GM23338 (cell line): ENCODE measurements at regions not wholly inside any gene's neighbourhood (a gene's known extent, or its start where the extent isn't known, plus 50 kb on each side); places are given as distances from the start of the nearest gene placed in this dataset.

Experiments
- ATAC-seq: fragments of 200-7000 bp; cut with Tn5 transposase; 3 replicates; pipeline ENCODE4 v1.9.1; 2020
- DNase-seq: peaks from one replicate; pipeline ENCODE4 v3.0.0-alpha.2; 2015; ENCODE audit warnings: low spot score
- H2AFZ ChIP-seq: fragments of 200-600 bp; sonication (generic); 2 replicates; pipeline ENCODE4 v1.8.0; 2016; ENCODE audit warnings: antibody characterized with exemption, mild to moderate bottlenecking, moderate library complexity
- H3F3A ChIP-seq: fragments of 200-600 bp; sonication (generic); replicated peaks from 2 replicates; pipeline ENCODE4 v1.8.0; 2017; ENCODE audit warnings: antibody characterized with exemption, mixed run types, low read depth
- H3K27ac ChIP-seq: fragments of 200-600 bp; sonication (generic); 2 replicates; pipeline ENCODE4 v1.6.1; 2016; ENCODE audit warnings: low read depth
- H3K27me3 ChIP-seq: fragments of 200-600 bp; sonication (generic); 2 replicates; pipeline ENCODE4 v1.8.0; 2016; ENCODE audit warnings: mild to moderate bottlenecking, mixed run types, moderate library complexity; ENCODE audit not compliant: insufficient read depth
- H3K36me3 ChIP-seq: fragments of 200-600 bp; sonication (generic); 2 replicates; pipeline ENCODE4 v1.8.0; 2016; ENCODE audit warnings: mild to moderate bottlenecking; ENCODE audit not compliant: insufficient read depth
- H3K4me1 ChIP-seq: fragments of 200-600 bp; sonication (generic); 2 replicates; pipeline ENCODE4 v1.8.0; 2016; ENCODE audit warnings: mild to moderate bottlenecking, moderate library complexity; ENCODE audit not compliant: insufficient read depth
- H3K4me2 ChIP-seq: fragments of 200-600 bp; sonication (generic); 2 replicates; pipeline ENCODE4 v1.7.1; 2017; ENCODE audit warnings: mixed run types
- H3K4me3 ChIP-seq: fragments of 200-600 bp; sonication (generic); 2 replicates; pipeline ENCODE4 v1.6.1; 2016; ENCODE audit warnings: mixed run types
- H3K79me2 ChIP-seq: fragments of 200-600 bp; sonication (generic); replicated peaks from 2 replicates; pipeline ENCODE4 v1.8.0; 2017; ENCODE audit warnings: mild to moderate bottlenecking; ENCODE audit not compliant: insufficient read depth
- H3K9me2 ChIP-seq: fragments of 200-600 bp; sonication (generic); 2 replicates; pipeline ENCODE4 v1.8.0; 2017; ENCODE audit not compliant: insufficient read depth
- H4K20me1 ChIP-seq: fragments of 200-600 bp; sonication (generic); replicated peaks from 2 replicates; pipeline ENCODE4 v1.8.0; 2017; ENCODE audit warnings: mild to moderate bottlenecking; ENCODE audit not compliant: insufficient read depth
- H3K27ac Mint-ChIP-seq: 2 replicates; pipeline ENCODE4 v1.8.0; 2020; ENCODE audit warnings: inconsistent platforms, mild to moderate bottlenecking, moderate library complexity, mixed read lengths
- H3K27me3 Mint-ChIP-seq: 3 replicates; pipeline ENCODE4 v1.8.0; 2022; ENCODE audit warnings: low read depth, mild to moderate bottlenecking, moderate library complexity, mixed read lengths, inconsistent platforms; ENCODE audit not compliant: insufficient read depth, poor library complexity
- H3K36me3 Mint-ChIP-seq: 3 replicates; pipeline ENCODE4 v1.8.0; 2021; ENCODE audit warnings: low read depth, mild to moderate bottlenecking, inconsistent platforms, moderate library complexity, mixed read lengths
- H3K4me1 Mint-ChIP-seq: 3 replicates; pipeline ENCODE4 v1.8.0; 2020; ENCODE audit warnings: mild to moderate bottlenecking, inconsistent platforms, mixed read lengths
- H3K4me3 Mint-ChIP-seq: 3 replicates; pipeline ENCODE4 v1.8.0; 2021; ENCODE audit warnings: moderate library complexity, mild to moderate bottlenecking, inconsistent platforms, mixed read lengths
- H3K9me3 Mint-ChIP-seq: 3 replicates; pipeline ENCODE4 v1.8.0; 2020; ENCODE audit warnings: moderate library complexity, mild to moderate bottlenecking, inconsistent platforms, mixed read lengths
- CREB1 ChIP-seq: fragments of 250-450 bp; sonication (Bioruptor Pico); IDR thresholded peaks from 2 replicates; pipeline ENCODE4 v1.5.0; 2020; ENCODE audit warnings: low read depth, mild to moderate bottlenecking, moderate library complexity
- EZH2 ChIP-seq: fragments of 200-600 bp; sonication (generic); IDR thresholded peaks from one replicate; pipeline ENCODE4 v1.8.0; 2017; ENCODE audit warnings: antibody characterized with exemption, mild to moderate bottlenecking, low read depth; ENCODE audit not compliant: unreplicated experiment
- EZH2phosphoT487 ChIP-seq: fragments of 200-600 bp; sonication (generic); IDR thresholded peaks from one replicate; pipeline ENCODE4 v1.8.1; 2018; ENCODE audit warnings: antibody characterized with exemption; ENCODE audit not compliant: unreplicated experiment
- JUNB ChIP-seq: IDR thresholded peaks from one replicate; pipeline ENCODE4 v1.6.1; 2016; ENCODE audit warnings: antibody characterized with exemption; ENCODE audit not compliant: unreplicated experiment
- NANOG ChIP-seq: IDR thresholded peaks from 2 replicates; pipeline ENCODE4 v1.6.1; 2016; ENCODE audit warnings: antibody characterized with exemption, borderline replicate concordance
- POLR2AphosphoS5 ChIP-seq: IDR thresholded peaks from 2 replicates; pipeline ENCODE4 v1.6.1; 2016; ENCODE audit warnings: antibody characterized with exemption, low read depth
- STAT1 ChIP-seq: IDR thresholded peaks from one replicate; pipeline ENCODE4 v1.6.1; 2016; ENCODE audit warnings: antibody characterized with exemption; ENCODE audit not compliant: unreplicated experiment
- ZNF114 ChIP-seq: fragments of 250-450 bp; sonication (Bioruptor Pico); IDR thresholded peaks from 2 replicates; pipeline ENCODE4 v1.5.0; 2020; ENCODE audit warnings: mild to moderate bottlenecking, moderate library complexity
- ZNF331 ChIP-seq: fragments of 250-450 bp; sonication (Bioruptor Pico); IDR thresholded peaks from 2 replicates; pipeline ENCODE4 v1.5.0; 2020; ENCODE audit warnings: low read depth, mild to moderate bottlenecking, moderate library complexity
- TF ChIP-seq, protein P1 (sequence below), 2 experiments: fragments of 200-600 bp in 1 of 2; sonication (generic) in 1 of 2; conservative IDR thresholded peaks; 2 replicates each; pipeline versions ENCODE4 v1.5.1 to v1.6.1; 2016 to 2017; ENCODE audit warnings: antibody characterized with exemption in 2 of 2, low read depth in 2 of 2, mild to moderate bottlenecking in 2 of 2, moderate library complexity in 1 of 2
- TF ChIP-seq, protein P2 (sequence below): IDR thresholded peaks from 2 replicates; pipeline ENCODE4 v1.6.1; 2016; ENCODE audit warnings: antibody characterized with exemption
- TF ChIP-seq, protein P3 (sequence below): fragments of 250-450 bp; sonication (Bioruptor Pico); IDR thresholded peaks from 2 replicates; pipeline ENCODE4 v1.5.0; 2020; ENCODE audit warnings: mild to moderate bottlenecking, moderate library complexity
- TF ChIP-seq, protein P4 (sequence below): IDR thresholded peaks from one replicate; pipeline ENCODE4 v1.6.1; 2018; ENCODE audit warnings: antibody characterized with exemption; ENCODE audit not compliant: unreplicated experiment

DNA sequence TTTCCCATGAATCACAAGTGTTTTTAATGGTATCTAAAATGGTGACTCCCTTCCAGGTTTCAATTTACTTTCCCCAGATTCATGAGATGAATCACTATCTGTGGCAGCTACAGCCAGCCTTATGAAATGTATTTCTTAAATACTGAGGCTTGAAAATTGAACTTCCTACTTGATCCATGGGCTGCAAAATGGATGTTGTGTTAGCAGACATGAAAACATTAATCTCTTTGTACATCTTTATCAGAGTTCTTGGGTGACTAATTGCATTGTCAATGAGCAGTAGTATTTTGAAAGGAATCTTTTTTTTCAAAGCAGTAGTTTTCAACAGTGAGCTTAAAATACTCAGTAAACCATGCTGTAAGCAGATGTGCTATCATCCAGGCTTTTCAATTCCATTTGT, 250.8 kb downstream of the SLC6A15 start:
- no peaks in the 10 kb centered on the region for H3K27me3 ChIP-seq
- ATAC-seq (no peak), DNase-seq (no peak)
- no peaks in the 10 kb centered on the region for H3K36me3 ChIP-seq
- Mint-ChIP-seq H3K36me3 (no peaks in the 10 kb centered on the region), H3K27me3 (no peaks in the 10 kb centered on the region), H3K9me3 (no peaks in the 10 kb centered on the region), H3K4me3 (no peak overlapping the region), H3K27ac (no peak overlapping the region), H3K4me1 (peaks cover 11% of the 10 kb centered on the region; the same call in 2 of the 3 replicates)
- H3K4me2 ChIP-seq, result no peak overlapping the region
- no peak overlapping the region for H3K27ac ChIP-seq
- H3K9me2 ChIP-seq, result no peaks in the 10 kb centered on the region
- no peak overlapping the region for H3K4me3 ChIP-seq
- no peaks in the 10 kb centered on the region for H3F3A ChIP-seq
- peaks cover 4% of the 10 kb centered on the region; the same call in 1 of the 2 replicates for H3K4me1 ChIP-seq
- TF ChIP-seq, protein P1, sequence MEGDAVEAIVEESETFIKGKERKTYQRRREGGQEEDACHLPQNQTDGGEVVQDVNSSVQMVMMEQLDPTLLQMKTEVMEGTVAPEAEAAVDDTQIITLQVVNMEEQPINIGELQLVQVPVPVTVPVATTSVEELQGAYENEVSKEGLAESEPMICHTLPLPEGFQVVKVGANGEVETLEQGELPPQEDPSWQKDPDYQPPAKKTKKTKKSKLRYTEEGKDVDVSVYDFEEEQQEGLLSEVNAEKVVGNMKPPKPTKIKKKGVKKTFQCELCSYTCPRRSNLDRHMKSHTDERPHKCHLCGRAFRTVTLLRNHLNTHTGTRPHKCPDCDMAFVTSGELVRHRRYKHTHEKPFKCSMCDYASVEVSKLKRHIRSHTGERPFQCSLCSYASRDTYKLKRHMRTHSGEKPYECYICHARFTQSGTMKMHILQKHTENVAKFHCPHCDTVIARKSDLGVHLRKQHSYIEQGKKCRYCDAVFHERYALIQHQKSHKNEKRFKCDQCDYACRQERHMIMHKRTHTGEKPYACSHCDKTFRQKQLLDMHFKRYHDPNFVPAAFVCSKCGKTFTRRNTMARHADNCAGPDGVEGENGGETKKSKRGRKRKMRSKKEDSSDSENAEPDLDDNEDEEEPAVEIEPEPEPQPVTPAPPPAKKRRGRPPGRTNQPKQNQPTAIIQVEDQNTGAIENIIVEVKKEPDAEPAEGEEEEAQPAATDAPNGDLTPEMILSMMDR (conservative IDR thresholded peaks at IDR 0.05; ENCODE audit: low read depth in 2 of 2), result no peak
- TF ChIP-seq EZH2 (no peak), POLR2AphosphoS5 (no peak), CREB1 (CRISPR knock-in tag) (no peak), EZH2phosphoT487 (no peak), ZNF331 (CRISPR knock-in tag) (no peak), STAT1 (no peak), NANOG (no peak), JUNB (no peak), ZNF114 (CRISPR knock-in tag) (no peak)
- TF ChIP-seq, protein P2, sequence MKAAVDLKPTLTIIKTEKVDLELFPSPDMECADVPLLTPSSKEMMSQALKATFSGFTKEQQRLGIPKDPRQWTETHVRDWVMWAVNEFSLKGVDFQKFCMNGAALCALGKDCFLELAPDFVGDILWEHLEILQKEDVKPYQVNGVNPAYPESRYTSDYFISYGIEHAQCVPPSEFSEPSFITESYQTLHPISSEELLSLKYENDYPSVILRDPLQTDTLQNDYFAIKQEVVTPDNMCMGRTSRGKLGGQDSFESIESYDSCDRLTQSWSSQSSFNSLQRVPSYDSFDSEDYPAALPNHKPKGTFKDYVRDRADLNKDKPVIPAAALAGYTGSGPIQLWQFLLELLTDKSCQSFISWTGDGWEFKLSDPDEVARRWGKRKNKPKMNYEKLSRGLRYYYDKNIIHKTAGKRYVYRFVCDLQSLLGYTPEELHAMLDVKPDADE, result no peak
- TF ChIP-seq, protein P3, sequence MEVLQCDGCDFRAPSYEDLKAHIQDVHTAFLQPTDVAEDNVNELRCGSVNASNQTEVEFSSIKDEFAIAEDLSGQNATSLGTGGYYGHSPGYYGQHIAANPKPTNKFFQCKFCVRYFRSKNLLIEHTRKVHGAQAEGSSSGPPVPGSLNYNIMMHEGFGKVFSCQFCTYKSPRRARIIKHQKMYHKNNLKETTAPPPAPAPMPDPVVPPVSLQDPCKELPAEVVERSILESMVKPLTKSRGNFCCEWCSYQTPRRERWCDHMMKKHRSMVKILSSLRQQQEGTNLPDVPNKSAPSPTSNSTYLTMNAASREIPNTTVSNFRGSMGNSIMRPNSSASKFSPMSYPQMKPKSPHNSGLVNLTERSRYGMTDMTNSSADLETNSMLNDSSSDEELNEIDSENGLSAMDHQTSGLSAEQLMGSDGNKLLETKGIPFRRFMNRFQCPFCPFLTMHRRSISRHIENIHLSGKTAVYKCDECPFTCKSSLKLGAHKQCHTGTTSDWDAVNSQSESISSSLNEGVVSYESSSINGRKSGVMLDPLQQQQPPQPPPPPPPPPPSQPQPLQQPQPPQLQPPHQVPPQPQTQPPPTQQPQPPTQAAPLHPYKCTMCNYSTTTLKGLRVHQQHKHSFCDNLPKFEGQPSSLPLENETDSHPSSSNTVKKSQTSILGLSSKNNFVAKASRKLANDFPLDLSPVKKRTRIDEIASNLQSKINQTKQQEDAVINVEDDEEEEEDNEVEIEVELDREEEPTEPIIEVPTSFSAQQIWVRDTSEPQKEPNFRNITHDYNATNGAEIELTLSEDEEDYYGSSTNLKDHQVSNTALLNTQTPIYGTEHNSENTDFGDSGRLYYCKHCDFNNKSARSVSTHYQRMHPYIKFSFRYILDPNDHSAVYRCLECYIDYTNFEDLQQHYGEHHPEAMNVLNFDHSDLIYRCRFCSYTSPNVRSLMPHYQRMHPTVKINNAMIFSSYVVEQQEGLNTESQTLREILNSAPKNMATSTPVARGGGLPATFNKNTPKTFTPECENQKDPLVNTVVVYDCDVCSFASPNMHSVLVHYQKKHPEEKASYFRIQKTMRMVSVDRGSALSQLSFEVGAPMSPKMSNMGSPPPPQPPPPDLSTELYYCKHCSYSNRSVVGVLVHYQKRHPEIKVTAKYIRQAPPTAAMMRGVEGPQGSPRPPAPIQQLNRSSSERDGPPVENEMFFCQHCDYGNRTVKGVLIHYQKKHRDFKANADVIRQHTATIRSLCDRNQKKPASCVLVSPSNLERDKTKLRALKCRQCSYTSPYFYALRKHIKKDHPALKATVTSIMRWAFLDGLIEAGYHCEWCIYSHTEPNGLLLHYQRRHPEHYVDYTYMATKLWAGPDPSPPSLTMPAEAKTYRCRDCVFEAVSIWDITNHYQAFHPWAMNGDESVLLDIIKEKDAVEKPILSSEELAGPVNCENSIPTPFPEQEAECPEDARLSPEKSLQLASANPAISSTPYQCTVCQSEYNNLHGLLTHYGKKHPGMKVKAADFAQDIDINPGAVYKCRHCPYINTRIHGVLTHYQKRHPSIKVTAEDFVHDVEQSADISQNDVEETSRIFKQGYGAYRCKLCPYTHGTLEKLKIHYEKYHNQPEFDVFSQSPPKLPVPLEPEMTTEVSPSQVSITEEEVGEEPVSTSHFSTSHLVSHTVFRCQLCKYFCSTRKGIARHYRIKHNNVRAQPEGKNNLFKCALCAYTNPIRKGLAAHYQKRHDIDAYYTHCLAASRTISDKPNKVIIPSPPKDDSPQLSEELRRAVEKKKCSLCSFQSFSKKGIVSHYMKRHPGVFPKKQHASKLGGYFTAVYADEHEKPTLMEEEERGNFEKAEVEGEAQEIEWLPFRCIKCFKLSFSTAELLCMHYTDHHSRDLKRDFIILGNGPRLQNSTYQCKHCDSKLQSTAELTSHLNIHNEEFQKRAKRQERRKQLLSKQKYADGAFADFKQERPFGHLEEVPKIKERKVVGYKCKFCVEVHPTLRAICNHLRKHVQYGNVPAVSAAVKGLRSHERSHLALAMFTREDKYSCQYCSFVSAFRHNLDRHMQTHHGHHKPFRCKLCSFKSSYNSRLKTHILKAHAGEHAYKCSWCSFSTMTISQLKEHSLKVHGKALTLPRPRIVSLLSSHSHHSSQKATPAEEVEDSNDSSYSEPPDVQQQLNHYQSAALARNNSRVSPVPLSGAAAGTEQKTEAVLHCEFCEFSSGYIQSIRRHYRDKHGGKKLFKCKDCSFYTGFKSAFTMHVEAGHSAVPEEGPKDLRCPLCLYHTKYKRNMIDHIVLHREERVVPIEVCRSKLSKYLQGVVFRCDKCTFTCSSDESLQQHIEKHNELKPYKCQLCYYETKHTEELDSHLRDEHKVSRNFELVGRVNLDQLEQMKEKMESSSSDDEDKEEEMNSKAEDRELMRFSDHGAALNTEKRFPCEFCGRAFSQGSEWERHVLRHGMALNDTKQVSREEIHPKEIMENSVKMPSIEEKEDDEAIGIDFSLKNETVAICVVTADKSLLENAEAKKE (CRISPR knock-in tag), result no peak
- TF ChIP-seq, protein P4, sequence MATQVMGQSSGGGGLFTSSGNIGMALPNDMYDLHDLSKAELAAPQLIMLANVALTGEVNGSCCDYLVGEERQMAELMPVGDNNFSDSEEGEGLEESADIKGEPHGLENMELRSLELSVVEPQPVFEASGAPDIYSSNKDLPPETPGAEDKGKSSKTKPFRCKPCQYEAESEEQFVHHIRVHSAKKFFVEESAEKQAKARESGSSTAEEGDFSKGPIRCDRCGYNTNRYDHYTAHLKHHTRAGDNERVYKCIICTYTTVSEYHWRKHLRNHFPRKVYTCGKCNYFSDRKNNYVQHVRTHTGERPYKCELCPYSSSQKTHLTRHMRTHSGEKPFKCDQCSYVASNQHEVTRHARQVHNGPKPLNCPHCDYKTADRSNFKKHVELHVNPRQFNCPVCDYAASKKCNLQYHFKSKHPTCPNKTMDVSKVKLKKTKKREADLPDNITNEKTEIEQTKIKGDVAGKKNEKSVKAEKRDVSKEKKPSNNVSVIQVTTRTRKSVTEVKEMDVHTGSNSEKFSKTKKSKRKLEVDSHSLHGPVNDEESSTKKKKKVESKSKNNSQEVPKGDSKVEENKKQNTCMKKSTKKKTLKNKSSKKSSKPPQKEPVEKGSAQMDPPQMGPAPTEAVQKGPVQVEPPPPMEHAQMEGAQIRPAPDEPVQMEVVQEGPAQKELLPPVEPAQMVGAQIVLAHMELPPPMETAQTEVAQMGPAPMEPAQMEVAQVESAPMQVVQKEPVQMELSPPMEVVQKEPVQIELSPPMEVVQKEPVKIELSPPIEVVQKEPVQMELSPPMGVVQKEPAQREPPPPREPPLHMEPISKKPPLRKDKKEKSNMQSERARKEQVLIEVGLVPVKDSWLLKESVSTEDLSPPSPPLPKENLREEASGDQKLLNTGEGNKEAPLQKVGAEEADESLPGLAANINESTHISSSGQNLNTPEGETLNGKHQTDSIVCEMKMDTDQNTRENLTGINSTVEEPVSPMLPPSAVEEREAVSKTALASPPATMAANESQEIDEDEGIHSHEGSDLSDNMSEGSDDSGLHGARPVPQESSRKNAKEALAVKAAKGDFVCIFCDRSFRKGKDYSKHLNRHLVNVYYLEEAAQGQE, result no peak
- H4K20me1 ChIP-seq, result no peaks in the 10 kb centered on the region
- H2AFZ ChIP-seq, result no peak overlapping the region
- H3K79me2 ChIP-seq, result no peaks in the 10 kb centered on the region
